ENCODE measurements at regions not wholly inside any gene's neighbourhood (a gene's known extent, or its start where the extent isn't known, plus 50 kb on each side); places are given as distances from the start of the nearest gene placed in this dataset.

DNA sequence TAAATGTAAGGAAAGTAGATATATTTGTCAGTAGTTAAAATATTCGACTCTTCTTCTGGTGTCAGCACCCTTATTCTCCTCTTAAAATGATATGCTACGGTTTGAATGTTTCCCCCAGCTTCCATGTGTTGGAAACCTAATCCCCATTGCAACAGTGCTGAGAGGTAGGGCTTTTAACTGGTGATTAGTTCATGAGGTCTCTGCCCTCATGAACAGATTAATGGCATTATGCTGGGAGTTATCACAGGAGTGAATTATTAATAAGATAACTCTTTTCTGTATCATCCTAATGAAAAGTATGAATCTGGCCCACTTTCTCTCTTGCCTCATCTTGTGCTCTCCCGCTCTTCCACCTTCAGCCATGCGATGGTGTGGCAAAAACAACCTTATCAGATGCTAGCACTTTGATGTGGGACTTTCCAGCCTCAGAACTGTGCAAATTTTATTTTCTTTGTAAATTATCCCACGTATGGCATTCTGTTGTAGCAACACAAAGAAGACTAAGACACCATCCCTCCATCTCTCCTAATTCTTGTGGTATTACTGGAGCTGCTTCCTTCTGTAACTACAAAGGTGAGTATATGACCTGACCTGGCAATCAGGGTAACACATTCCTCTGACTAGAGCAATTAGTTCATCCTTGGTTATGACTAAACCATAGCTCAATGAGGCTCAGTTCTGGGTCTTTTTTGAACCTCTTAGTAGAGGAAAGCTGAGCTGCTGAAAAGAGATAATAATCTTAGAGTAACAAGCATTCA, 171.1 kb upstream of the TMEM196 start:
- no peak overlapping the region for H2BK5ac ChIP-seq (ENCODE audit: insufficient read length, low read length)
- H4K20me1 ChIP-seq (ENCODE audit: control insufficient read depth, insufficient read depth, insufficient read length), result no peaks in the 10 kb centered on the region
- no peaks in the 10 kb centered on the region for H3K27me3 Mint-ChIP-seq (ENCODE audit: low read depth)
- H3K9ac ChIP-seq (ENCODE audit: extremely low read depth, insufficient read length, low read length), result no peak overlapping the region
- H3K27ac Mint-ChIP-seq, result 0 out of 7 replicates have a peak overlapping the region, but pooled peaks of 1 of the 3 experiments have one; percentile 9
- H4K8ac ChIP-seq (replicated peaks; ENCODE audit: insufficient read length, low read depth, low read length), result no peak overlapping the region
- H4K91ac ChIP-seq (ENCODE audit: insufficient read length, low read depth, low read length), result no peak overlapping the region
- DNase-seq, result no peak
- H3K4me1 Mint-ChIP-seq, result peaks cover 0 to 3% of the 10 kb centered on the region in 2 experiments; a peak in 1 of 4 replicates
- no peak overlapping the region for H3K23ac ChIP-seq (ENCODE audit: insufficient read length, low read depth, low read length)
- peaks cover 9% of the 10 kb centered on the region in 2 experiments; a peak in 3 of 5 replicates for H3K9me3 Mint-ChIP-seq
- no peak overlapping the region for H3K56ac ChIP-seq (ENCODE audit: insufficient read length, low read depth, low read length)
- no peaks in the 10 kb centered on the region for H3K9me3 ChIP-seq (ENCODE audit: control insufficient read depth, low read depth, low read length)
- H2BK15ac ChIP-seq (ENCODE audit: low read depth, low read length), result no peak overlapping the region
- no peak overlapping the region for H2BK12ac ChIP-seq (ENCODE audit: insufficient read length, low read depth, low read length)
- no peak overlapping the region for H2AFZ ChIP-seq (ENCODE audit: low read length)
- no peak overlapping the region for H2BK120ac ChIP-seq (ENCODE audit: low read depth, low read length, poor library complexity, severe bottlenecking)
- TF ChIP-seq, protein P1, sequence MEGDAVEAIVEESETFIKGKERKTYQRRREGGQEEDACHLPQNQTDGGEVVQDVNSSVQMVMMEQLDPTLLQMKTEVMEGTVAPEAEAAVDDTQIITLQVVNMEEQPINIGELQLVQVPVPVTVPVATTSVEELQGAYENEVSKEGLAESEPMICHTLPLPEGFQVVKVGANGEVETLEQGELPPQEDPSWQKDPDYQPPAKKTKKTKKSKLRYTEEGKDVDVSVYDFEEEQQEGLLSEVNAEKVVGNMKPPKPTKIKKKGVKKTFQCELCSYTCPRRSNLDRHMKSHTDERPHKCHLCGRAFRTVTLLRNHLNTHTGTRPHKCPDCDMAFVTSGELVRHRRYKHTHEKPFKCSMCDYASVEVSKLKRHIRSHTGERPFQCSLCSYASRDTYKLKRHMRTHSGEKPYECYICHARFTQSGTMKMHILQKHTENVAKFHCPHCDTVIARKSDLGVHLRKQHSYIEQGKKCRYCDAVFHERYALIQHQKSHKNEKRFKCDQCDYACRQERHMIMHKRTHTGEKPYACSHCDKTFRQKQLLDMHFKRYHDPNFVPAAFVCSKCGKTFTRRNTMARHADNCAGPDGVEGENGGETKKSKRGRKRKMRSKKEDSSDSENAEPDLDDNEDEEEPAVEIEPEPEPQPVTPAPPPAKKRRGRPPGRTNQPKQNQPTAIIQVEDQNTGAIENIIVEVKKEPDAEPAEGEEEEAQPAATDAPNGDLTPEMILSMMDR (conservative IDR thresholded peaks at IDR 0.05), result no peak
- no peak overlapping the region for H3K27ac ChIP-seq (ENCODE audit: insufficient read length, low read depth, low read length)
- WGBS (ENCODE audit: extremely low coverage, insufficient read length, low lambda C conversion rate), result no CpG with 5 or more reads among the region's 5 CpGs
- H3K23me2 ChIP-seq (ENCODE audit: insufficient read length, low read depth, low read length, poor library complexity, severe bottlenecking), result no peaks in the 10 kb centered on the region
- no peak overlapping the region for H3K14ac ChIP-seq (ENCODE audit: insufficient read depth, low read length)
- H3K4ac ChIP-seq (ENCODE audit: low read depth, low read length), result no peak overlapping the region
- no peaks in the 10 kb centered on the region for H3K79me1 ChIP-seq (ENCODE audit: insufficient read depth, low read depth, low read length, poor library complexity, severe bottlenecking)
- H2AK5ac ChIP-seq (ENCODE audit: insufficient read length, low read length), result no peak overlapping the region
- no peak overlapping the region for H4K5ac ChIP-seq (ENCODE audit: insufficient read length, low read depth, low read length)
- no peak overlapping the region for H3K4me3 Mint-ChIP-seq
- no peaks in the 10 kb centered on the region for H3K4me1 ChIP-seq (ENCODE audit: insufficient read depth, low read length)
- no peak overlapping the region for H3K4me2 ChIP-seq (ENCODE audit: insufficient read depth, insufficient read length, low read length)
- H3K27me3 ChIP-seq (ENCODE audit: insufficient read depth, low read length), result no peaks in the 10 kb centered on the region
- H3K79me2 ChIP-seq (ENCODE audit: insufficient read depth, low read length), result no peaks in the 10 kb centered on the region
- no peak overlapping the region for H2BK20ac ChIP-seq (ENCODE audit: low read depth, low read length, poor library complexity, severe bottlenecking)
- no peak overlapping the region for H3T11ph ChIP-seq (ENCODE audit: low read length)
- peaks cover 0 to 15% (median 3%) of the 10 kb centered on the region in 3 experiments; a peak in 4 of 7 replicates for H3K36me3 Mint-ChIP-seq (ENCODE audit: insufficient read depth in 1 of 3, low read depth in 3 of 3)
- H3K18ac ChIP-seq (ENCODE audit: insufficient read length, low read depth, low read length), result no peak overlapping the region
